Peyer's patch (tissue), 4 donors: ENCODE measurements at regions not wholly inside any gene's neighbourhood (a gene's known extent, or its start where the extent isn't known, plus 50 kb on each side); places are given as distances from the start of the nearest gene placed in this dataset.

ENCODE experiments used
- DNase-seq, 3 donors: peaks; one replicate each; pipeline ENCODE4 v3.0.0-alpha.2; 2017 to 2019
- H3K27ac ChIP-seq, 4 donors: fragments of 200-600 bp; sonication (generic); one replicate each; pipeline ENCODE4 v1.5.1; 2016 to 2019
- H3K27me3 ChIP-seq, 2 donors: fragments of 200-600 bp; sonication (generic); one replicate each; pipeline ENCODE4 v1.5.1; 2019
- H3K36me3 ChIP-seq, 3 donors: fragments of 200-600 bp; sonication (generic); one replicate each; pipeline ENCODE4 v1.5.1; 2016 to 2019
- H3K4me1 ChIP-seq, 4 donors: fragments of 200-600 bp; sonication (generic); one replicate each; pipeline ENCODE4 v1.5.1; 2016 to 2019
- H3K4me3 ChIP-seq, 4 donors: fragments of 200-600 bp; sonication (generic); 1 replicate in 3 of 4; 2 replicates in 1 of 4; pipeline ENCODE4 v1.5.1; 2016 to 2019; ENCODE audit warnings: mild to moderate bottlenecking in 1 of 4
- H3K9me3 ChIP-seq, 4 donors: fragments of 200-600 bp; sonication (generic); one replicate each; pipeline ENCODE4 v1.5.1; 2016 to 2019; ENCODE audit warnings: mild to moderate bottlenecking in 1 of 4
- POLR2A ChIP-seq, 2 donors: fragments of 450-650 bp; IDR thresholded peaks; one replicate each; pipeline ENCODE4 v1.5.1; 2017; ENCODE audit warnings: antibody characterized with exemption in 2 of 2, mild to moderate bottlenecking in 2 of 2, moderate library complexity in 2 of 2
- TF ChIP-seq, protein P1 (sequence below), 6 experiments: fragments of 450-650 bp in 4 of 6; fragments of 200-600 bp in 2 of 6; sonication (generic) in 1 of 6; IDR thresholded peaks; one replicate each; pipeline ENCODE4 v1.5.1; 2017 to 2019; ENCODE audit warnings: antibody characterized with exemption in 6 of 6, mild to moderate bottlenecking in 3 of 6, moderate library complexity in 1 of 6

DNA sequence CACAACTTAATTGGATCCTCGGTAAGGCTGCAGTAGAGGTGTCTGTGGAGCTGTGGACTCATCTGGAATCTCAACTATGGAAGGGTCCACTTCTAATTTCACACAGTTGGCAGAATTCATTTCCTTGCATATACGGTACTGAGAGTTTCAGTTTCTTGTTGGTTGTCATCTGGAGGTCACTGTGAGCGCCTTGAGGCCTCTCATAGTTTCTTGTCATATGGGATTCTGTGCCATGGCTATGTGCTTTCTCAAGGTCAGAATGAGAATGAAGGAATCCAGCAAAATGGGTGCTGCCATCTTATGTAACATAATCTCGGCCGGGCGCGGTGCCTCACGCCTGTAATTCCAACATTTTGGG, 298.2 kb downstream of the DOK5 start:
- Histone ChIP-seq H3K36me3 (no peaks in the 10 kb centered on the region), H3K27ac (no peak overlapping the region), H3K9me3 (no peaks in the 10 kb centered on the region), H3K4me3 (no peak overlapping the region), H3K27me3 (no peaks in the 10 kb centered on the region), H3K4me1 (no peaks in the 10 kb centered on the region)
- no peak for DNase-seq
- no peak for TF ChIP-seq POLR2A (IDR thresholded peaks at IDR 0.05)
- TF ChIP-seq, protein P1, sequence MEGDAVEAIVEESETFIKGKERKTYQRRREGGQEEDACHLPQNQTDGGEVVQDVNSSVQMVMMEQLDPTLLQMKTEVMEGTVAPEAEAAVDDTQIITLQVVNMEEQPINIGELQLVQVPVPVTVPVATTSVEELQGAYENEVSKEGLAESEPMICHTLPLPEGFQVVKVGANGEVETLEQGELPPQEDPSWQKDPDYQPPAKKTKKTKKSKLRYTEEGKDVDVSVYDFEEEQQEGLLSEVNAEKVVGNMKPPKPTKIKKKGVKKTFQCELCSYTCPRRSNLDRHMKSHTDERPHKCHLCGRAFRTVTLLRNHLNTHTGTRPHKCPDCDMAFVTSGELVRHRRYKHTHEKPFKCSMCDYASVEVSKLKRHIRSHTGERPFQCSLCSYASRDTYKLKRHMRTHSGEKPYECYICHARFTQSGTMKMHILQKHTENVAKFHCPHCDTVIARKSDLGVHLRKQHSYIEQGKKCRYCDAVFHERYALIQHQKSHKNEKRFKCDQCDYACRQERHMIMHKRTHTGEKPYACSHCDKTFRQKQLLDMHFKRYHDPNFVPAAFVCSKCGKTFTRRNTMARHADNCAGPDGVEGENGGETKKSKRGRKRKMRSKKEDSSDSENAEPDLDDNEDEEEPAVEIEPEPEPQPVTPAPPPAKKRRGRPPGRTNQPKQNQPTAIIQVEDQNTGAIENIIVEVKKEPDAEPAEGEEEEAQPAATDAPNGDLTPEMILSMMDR (IDR thresholded peaks at IDR 0.05) = no peak

DNA sequence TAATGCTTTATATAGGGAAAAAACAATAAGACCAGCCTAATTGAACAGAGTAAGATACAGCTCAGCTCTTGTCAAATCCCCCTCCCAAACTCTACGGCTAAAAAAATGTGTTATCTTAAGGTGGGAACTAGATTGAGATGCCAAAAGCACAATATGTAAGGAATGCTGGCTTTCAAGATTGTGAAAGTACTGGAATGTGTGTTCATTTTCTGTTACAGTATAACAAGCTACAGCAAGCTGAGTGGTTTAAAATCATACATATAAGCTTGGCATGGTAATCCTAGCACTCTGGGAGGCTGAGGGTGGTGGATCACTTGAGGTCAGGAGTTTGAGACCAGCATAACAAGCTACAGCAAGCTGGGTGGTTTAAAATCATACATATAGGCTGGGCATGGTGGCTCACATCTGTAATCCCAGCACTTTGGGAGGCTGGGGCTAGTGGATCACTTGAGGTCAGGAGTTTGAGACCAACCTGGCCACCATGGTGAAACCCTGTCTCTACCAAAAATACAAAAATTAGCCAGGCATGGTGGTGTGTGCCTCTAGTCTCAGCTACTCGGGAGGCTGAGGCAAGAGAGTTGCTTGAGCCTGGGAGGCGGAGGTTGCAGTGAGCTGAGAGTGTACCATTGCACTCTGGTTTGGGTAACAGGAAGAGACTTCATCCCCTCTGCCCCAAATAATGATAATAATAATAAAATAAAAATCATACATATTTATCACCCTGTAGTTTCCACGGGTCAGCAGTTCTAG, 297.7 kb downstream of the DOK5 start:
- Histone ChIP-seq H3K36me3 (no peaks in the 10 kb centered on the region), H3K27ac (no peak overlapping the region), H3K9me3 (no peaks in the 10 kb centered on the region), H3K4me3 (no peak overlapping the region), H3K27me3 (no peaks in the 10 kb centered on the region), H3K4me1 (no peaks in the 10 kb centered on the region)
- no peak for DNase-seq
- TF ChIP-seq, protein P1 (IDR thresholded peaks at IDR 0.05) = no peak
- TF ChIP-seq POLR2A (IDR thresholded peaks at IDR 0.05) = no peak

DNA sequence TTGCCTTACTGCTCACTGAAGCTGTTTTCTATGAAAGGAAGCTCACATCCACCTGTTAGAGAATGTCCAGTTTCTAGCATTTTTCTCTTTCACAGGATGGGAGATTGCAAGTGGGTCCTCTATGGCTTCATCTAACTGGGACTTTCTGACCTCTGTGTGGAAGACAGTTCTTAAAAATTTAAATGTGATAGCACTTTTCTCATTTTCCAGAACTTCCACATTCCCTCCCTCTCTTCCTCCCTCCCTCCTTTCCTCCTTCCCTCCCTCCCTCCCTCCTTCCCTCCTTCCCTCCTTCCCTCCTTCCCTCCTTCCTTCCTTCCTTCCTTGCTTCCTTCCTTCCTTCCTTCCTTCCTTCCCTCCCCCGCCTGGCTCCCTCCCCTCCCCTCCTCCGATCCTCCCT, 291.1 kb downstream of the DOK5 start:
- Histone ChIP-seq H3K4me1 (no peaks in the 10 kb centered on the region), H3K9me3 (no peaks in the 10 kb centered on the region), H3K36me3 (no peaks in the 10 kb centered on the region), H3K27ac (no peak overlapping the region), H3K4me3 (no peak overlapping the region), H3K27me3 (no peaks in the 10 kb centered on the region)
- DNase-seq = no peak
- TF ChIP-seq POLR2A (IDR thresholded peaks at IDR 0.05) = no peak
- TF ChIP-seq, protein P1 (IDR thresholded peaks at IDR 0.05) = no peak

DNA sequence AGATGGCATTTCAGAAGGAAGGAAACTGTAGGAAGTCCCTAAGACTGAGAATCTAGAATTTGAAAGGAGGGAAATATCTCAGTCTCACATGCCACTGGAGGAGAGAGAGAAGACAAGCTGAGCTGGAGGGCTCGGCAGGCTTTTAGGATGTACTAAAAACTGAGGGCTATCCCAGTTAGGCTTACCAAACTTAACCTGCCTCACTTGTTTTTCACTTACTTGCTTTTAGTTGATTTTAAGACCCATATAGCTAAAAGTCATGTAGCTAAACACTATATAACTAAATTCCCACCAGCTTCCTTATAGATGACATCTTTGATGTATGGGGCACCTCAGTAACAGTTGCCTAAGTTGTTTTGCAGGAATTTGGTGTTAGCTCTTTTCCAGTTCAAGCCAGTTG, 288.0 kb downstream of the DOK5 start:
- Histone ChIP-seq H3K27me3 (no peaks in the 10 kb centered on the region), H3K4me1 (no peaks in the 10 kb centered on the region), H3K27ac (no peak overlapping the region), H3K4me3 (no peak overlapping the region), H3K9me3 (no peaks in the 10 kb centered on the region), H3K36me3 (no peaks in the 10 kb centered on the region)
- no peak for DNase-seq
- TF ChIP-seq POLR2A (IDR thresholded peaks at IDR 0.05) = no peak
- TF ChIP-seq, protein P1 (IDR thresholded peaks at IDR 0.05) = no peak

- Histone ChIP-seq H3K4me3 (no peak overlapping the region), H3K4me1 (no peaks in the 10 kb centered on the region), H3K36me3 (no peaks in the 10 kb centered on the region), H3K27me3 (no peaks in the 10 kb centered on the region), H3K27ac (no peak overlapping the region), H3K9me3 (no peaks in the 10 kb centered on the region)
- no peak for DNase-seq
- no peak for TF ChIP-seq POLR2A (IDR thresholded peaks at IDR 0.05)
- TF ChIP-seq, protein P1 (IDR thresholded peaks at IDR 0.05) = no peak
These were observed 284.2 kb downstream of the DOK5 start for GRCh38 chr20:54759589-54759988.

GRCh38 chr20:54746796-54747195, 271.4 kb downstream of the DOK5 start:
- no peaks in the 10 kb centered on the region for H3K9me3 ChIP-seq
- no peak overlapping the region for H3K27ac ChIP-seq
- no peaks in the 10 kb centered on the region for H3K36me3 ChIP-seq
- TF ChIP-seq, protein P1 (IDR thresholded peaks at IDR 0.05) = no peak
- TF ChIP-seq POLR2A (IDR thresholded peaks at IDR 0.05) = no peak
- no peaks in the 10 kb centered on the region for H3K4me1 ChIP-seq
- no peak for DNase-seq
- H3K27me3 ChIP-seq = no peaks in the 10 kb centered on the region
- no peak overlapping the region for H3K4me3 ChIP-seq
